ENCODE measurements at regions not wholly inside any gene's neighbourhood (a gene's known extent, or its start where the extent isn't known, plus 50 kb on each side); places are given as distances from the start of the nearest gene placed in this dataset.
A peak's percentile ranks its signal among the peaks of the same experiment; 100 is the strongest.
"Not testable (repeated sequence)": the region's sequence is repeated elsewhere in the genome, so short reads cannot be mapped to it uniquely, and the experiment has no call there.

DNA sequence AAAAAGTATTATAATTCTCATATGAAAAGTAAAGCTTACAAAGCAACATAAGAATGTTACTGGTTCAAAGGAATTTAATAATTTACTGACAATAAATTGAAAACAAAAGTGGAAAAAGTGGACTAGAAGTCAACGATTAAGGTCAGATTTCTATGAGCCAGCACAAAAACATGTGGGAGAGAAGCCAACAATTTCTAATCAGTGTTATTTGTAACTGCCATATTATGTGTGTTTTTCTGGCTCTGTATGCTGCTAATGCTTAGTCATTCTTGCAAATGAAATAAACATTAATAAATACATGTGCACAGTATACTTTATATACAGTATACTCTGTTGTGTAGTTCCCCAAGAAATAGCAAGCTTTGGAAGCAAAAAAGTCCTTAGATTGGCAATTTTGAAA, 301.3 kb upstream of the RGPD4 start:
- H3K27me3 Mint-ChIP-seq (ENCODE audit: low read depth): peaks cover 2% of the 10 kb centered on the region
- H3K4me1 Mint-ChIP-seq (ENCODE audit: low read depth): peaks cover 3% of the 10 kb centered on the region
- TF ChIP-seq, protein P1, sequence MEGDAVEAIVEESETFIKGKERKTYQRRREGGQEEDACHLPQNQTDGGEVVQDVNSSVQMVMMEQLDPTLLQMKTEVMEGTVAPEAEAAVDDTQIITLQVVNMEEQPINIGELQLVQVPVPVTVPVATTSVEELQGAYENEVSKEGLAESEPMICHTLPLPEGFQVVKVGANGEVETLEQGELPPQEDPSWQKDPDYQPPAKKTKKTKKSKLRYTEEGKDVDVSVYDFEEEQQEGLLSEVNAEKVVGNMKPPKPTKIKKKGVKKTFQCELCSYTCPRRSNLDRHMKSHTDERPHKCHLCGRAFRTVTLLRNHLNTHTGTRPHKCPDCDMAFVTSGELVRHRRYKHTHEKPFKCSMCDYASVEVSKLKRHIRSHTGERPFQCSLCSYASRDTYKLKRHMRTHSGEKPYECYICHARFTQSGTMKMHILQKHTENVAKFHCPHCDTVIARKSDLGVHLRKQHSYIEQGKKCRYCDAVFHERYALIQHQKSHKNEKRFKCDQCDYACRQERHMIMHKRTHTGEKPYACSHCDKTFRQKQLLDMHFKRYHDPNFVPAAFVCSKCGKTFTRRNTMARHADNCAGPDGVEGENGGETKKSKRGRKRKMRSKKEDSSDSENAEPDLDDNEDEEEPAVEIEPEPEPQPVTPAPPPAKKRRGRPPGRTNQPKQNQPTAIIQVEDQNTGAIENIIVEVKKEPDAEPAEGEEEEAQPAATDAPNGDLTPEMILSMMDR (IDR thresholded peaks at IDR 0.05): no peak
- H3K9me3 Mint-ChIP-seq (ENCODE audit: low read depth): peaks cover 17% of the 10 kb centered on the region
- H3K36me3 Mint-ChIP-seq (ENCODE audit: low read depth): peaks cover 2% of the 10 kb centered on the region
- H3K4me3 Mint-ChIP-seq (ENCODE audit: unreplicated experiment): no peak overlapping the region
- no peak for DNase-seq (ENCODE audit: low spot score)
- H3K27ac Mint-ChIP-seq (ENCODE audit: unreplicated experiment): no peak overlapping the region

DNA sequence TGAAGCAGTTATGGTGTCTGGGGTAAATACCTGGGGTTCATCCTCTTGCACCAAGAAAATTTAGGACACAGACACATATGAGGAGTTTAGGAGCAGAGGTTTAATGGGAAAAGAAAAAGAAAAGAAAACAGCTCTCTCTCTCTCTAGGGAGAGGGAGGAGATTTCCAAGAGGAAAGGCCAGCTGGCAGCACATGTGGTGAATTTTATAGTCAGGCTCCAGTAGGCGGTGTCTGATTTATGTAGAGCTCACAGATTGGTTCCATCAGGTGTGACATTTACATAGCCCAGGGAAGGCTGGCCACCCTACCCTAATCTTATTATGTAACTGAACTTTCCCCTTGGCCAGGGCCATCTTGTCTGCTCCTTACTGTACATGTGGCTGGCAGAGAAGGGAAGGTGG, 297.5 kb upstream of the RGPD4 start:
- Mint-ChIP-seq H3K36me3 (ENCODE audit: low read depth) (peaks cover 2% of the 10 kb centered on the region), H3K4me3 (ENCODE audit: unreplicated experiment) (no peak overlapping the region), H3K27ac (ENCODE audit: unreplicated experiment) (no peak overlapping the region), H3K4me1 (ENCODE audit: low read depth) (peaks cover 3% of the 10 kb centered on the region), H3K27me3 (ENCODE audit: low read depth) (peaks cover 5% of the 10 kb centered on the region), H3K9me3 (ENCODE audit: low read depth) (peaks cover 10% of the 10 kb centered on the region)
- TF ChIP-seq, protein P1 (IDR thresholded peaks at IDR 0.05): peak; percentile 27
- DNase-seq (ENCODE audit: low spot score): no peak

DNA sequence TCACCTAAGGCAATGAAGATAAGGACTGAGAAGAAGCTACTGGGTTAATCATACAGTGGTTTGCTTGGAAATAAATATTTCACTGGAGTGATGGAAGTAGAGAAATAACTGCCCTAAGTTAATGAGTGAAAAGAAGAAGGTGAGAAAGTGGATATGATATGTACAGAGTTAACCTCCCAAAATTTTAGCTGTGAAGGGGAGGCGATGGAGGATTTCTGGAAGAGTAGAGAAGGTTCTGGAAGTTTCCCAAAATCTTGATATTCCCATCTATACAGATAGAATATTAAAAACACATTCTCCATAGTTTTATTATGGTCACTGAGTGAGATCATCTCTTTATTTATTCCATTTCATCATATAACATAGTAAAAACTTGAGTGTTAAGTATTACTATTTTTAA, 296.6 kb upstream of the RGPD4 start:
- peaks cover 6% of the 10 kb centered on the region for H3K9me3 Mint-ChIP-seq (ENCODE audit: low read depth)
- no peak for DNase-seq (ENCODE audit: low spot score)
- peaks cover 3% of the 10 kb centered on the region for H3K4me1 Mint-ChIP-seq (ENCODE audit: low read depth)
- peaks cover 2% of the 10 kb centered on the region for H3K36me3 Mint-ChIP-seq (ENCODE audit: low read depth)
- no peak overlapping the region for H3K4me3 Mint-ChIP-seq (ENCODE audit: unreplicated experiment)
- peaks cover 5% of the 10 kb centered on the region for H3K27me3 Mint-ChIP-seq (ENCODE audit: low read depth)
- H3K27ac Mint-ChIP-seq (ENCODE audit: unreplicated experiment): no peak overlapping the region
- TF ChIP-seq, protein P1 (IDR thresholded peaks at IDR 0.05): no peak

DNA sequence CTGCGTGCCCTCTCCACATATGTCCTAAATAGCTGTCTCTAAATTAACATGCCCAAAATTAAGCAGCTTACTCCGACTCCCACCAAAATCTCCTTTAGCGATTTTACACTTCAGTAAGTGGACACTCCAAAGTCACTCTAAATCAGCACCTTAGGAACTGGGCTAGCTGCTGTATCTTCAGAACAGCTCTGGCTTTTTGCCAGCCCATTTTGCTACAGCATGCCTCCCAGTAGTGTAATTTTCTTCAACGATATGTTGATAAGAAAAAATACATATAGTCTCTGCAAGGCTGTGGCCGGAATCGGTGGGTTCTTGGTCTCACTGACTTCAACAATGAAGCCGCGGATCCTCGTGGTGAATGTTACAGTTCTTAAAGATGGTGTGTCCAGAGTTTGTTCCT, 291.8 kb upstream of the RGPD4 start:
- DNase-seq (ENCODE audit: low spot score): no peak
- TF ChIP-seq, protein P1 (IDR thresholded peaks at IDR 0.05): no peak
- Mint-ChIP-seq H3K9me3 (ENCODE audit: low read depth) (no peaks in the 10 kb centered on the region), H3K27ac (ENCODE audit: unreplicated experiment) (no peak overlapping the region), H3K4me3 (ENCODE audit: unreplicated experiment) (no peak overlapping the region), H3K4me1 (ENCODE audit: low read depth) (no peaks in the 10 kb centered on the region), H3K27me3 (ENCODE audit: low read depth) (peaks cover 7% of the 10 kb centered on the region), H3K36me3 (ENCODE audit: low read depth) (no peaks in the 10 kb centered on the region)

DNA sequence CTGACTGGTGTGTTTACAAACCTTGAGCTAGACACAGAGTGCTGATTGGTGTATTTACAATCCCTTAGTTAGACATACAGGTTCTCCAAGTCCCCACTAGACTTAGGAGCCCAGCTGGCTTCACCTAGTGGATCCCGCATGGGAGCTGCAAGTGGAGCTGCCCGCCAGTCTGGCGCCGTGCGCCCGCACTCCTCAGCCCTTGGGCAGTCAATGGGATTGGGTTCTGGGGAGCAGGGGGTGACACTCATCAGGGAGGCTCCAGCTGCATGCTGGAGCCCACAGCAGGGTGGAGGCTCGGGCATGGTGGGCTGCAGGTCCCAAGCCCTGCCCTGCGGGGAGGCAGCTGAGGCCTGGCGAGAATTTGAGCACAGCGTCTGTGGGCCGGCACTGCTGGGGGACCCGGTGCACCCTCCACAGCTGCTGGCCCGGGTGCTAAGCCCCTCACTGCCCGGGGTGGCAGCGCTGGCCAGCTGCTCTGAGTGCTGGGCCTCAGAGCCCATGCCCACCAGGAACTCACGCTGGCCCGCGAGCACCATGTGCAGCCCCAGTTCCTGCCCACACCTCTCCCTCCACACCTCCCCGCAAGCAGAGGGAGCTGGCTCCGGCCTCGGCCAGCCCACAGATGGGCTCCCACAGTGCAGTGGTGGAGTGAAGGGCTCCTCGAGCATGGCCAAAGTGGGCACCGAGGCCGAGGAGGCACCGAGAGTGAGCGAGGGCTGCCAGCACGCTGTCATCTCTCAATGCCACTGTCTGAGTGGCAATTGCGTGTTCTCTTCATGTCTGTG, 290.6 kb upstream of the RGPD4 start:
- DNase-seq (ENCODE audit: low spot score); H3K27ac Mint-ChIP-seq (ENCODE audit: unreplicated experiment); H3K4me1 Mint-ChIP-seq (ENCODE audit: low read depth); H3K36me3 Mint-ChIP-seq (ENCODE audit: low read depth); H3K9me3 Mint-ChIP-seq (ENCODE audit: low read depth); H3K4me3 Mint-ChIP-seq (ENCODE audit: unreplicated experiment): not testable (repeated sequence)
- H3K27me3 Mint-ChIP-seq (ENCODE audit: low read depth): peaks cover 12% of the 10 kb centered on the region

DNA sequence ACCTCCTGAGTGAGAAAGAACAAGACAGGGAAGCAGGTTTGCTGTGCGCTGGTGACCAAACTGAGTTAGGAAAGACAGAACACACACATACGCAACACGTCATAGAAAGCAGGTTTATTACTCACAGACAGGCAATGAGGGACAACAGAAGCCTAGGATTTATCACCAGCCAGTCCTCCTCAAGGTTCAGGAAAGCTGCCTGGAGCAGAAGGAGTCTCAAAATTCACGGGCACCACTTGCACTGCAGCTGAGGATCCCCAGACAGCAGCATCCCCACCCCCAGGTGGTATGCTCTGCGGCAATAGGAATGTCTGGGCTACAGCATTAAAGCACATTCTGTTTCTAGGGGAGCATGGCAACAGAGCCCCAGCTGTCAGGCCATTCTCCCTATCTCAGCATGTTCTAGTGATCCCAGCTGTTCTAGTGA, 284.4 kb upstream of the RGPD4 start:
- H3K27ac Mint-ChIP-seq (ENCODE audit: unreplicated experiment): no peak overlapping the region
- H3K9me3 Mint-ChIP-seq (ENCODE audit: low read depth): no peaks in the 10 kb centered on the region
- H3K27me3 Mint-ChIP-seq (ENCODE audit: low read depth): peaks cover 9% of the 10 kb centered on the region
- peaks cover 8% of the 10 kb centered on the region for H3K4me1 Mint-ChIP-seq (ENCODE audit: low read depth)
- TF ChIP-seq, protein P1 (IDR thresholded peaks at IDR 0.05): no peak
- H3K4me3 Mint-ChIP-seq (ENCODE audit: unreplicated experiment): no peak overlapping the region
- no peaks in the 10 kb centered on the region for H3K36me3 Mint-ChIP-seq (ENCODE audit: low read depth)
- DNase-seq (ENCODE audit: low spot score): no peak
